GM19438 (cell line): ENCODE measurements at regions not wholly inside any gene's neighbourhood (a gene's known extent, or its start where the extent isn't known, plus 50 kb on each side); places are given as distances from the start of the nearest gene placed in this dataset.
"Not testable (repeated sequence)": the region's sequence is repeated elsewhere in the genome, so short reads cannot be mapped to it uniquely, and the experiment has no call there.

Experiments used
- ATAC-seq: cut with Tn5 transposase; IDR thresholded peaks from one replicate; pipeline ENCODE4 v1.9.1; 2021; ENCODE audit warnings: low read depth; ENCODE audit not compliant: unreplicated experiment

DNA sequence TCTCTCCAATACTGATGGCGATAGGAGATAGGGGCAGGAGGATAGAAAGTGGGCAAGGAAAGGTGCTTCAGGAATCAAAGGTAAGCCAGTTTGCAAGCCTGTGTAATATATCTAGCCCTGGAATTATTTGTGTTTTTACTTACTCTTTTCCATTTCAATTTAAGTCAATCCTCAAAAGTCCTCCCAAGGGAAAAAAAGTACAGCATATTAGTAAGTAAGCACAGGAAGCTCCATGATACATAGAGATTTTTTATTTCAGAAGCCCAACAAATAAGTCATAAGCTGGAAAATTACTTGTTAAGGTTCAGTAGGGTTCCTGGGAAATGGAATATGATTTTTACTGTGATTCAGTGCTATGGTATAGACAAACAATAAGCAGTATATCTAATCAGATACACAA is 337.7 kb upstream of the DUSP10 start:
- ATAC-seq: no peak

DNA sequence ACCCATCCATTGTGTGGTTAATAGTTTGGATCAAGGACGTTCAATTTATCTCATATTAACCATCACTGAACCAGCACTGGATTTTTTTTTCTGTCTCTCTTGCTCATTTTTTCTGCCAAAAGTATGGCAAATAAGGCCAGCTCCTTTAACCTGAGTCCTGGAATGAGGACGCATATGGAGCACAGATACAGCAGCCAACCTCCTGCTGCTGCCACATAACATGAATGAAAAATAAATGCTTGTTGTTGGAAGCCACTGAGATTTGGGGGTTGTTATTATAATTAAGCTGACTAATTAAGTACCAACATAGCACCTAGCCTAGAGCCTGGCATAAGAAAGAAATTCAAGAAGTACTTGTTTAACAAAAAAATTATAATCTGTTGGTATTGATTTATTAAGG is 335.3 kb upstream of the DUSP10 start:
- ATAC-seq: no peak

DNA sequence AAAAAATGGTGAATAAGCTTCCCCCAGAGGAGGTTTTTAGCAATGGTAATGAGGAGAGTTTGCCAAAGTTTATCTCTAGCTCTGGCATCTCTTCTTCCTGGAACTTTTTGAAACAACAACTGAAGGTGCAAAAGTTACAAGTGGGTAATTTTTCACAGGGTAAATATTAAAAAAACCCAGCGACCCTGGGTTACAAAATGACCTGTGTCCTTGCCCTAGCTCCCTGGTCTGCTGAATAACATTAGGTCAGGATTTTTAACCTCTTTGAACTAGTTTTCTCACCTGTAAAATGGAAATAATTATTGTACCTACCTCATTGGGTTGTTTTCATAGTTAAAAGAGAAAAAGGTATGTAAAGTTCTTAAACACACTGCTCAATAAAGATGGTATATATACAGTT is 332.4 kb upstream of the DUSP10 start:
- ATAC-seq: no peak

DNA sequence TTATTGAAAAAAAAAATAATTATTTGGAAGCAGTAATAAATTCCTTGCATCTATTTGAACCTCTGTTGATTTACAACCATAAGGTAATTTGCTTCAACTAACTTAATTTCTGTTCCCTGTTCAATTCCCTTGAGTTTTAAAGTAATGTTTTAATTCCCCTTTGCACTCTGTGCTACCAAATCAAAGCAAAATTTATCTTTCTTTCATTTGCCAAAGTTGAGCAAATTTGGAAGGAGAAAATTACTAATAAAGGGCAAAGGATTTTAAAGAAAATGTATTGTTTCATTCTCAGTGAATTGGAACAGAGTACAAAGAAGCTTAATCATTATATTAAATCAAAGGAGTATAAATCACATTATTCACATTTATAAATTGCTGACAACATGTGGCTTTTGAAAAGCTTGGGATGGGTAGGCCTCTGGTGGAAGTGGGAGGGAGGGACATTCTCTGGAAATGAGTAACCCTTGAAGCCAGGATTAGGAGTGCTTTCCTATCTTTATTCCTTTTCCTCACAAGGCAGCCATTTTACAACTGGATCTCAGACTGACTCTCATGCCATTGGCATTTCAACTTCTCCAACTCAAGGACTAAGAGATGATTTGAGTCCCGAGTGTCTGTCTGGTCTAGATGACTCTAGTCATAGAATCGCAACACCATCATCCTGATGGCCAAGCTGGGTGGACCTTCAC is 331.6 kb upstream of the DUSP10 start:
- no peak for ATAC-seq

DNA sequence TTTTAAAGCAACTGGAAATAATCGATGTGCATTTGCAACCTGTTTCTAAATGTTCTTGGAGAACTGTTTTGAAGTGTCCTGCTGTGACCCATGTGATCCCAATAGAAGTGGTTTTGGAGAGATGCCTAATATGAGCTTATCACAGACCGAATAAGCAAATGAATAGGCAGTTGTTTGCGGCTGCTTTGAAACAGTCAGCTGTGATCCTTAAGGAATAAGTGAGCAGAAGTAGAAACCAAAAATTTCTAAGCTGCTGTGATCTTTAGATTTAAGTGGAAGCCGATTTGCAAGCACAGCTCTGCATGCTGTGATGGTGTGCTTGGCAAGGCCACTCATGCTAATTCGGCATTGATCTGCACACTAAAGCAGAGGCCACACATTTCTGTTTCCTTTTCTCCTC is 329.5 kb upstream of the DUSP10 start:
- no peak for ATAC-seq

DNA sequence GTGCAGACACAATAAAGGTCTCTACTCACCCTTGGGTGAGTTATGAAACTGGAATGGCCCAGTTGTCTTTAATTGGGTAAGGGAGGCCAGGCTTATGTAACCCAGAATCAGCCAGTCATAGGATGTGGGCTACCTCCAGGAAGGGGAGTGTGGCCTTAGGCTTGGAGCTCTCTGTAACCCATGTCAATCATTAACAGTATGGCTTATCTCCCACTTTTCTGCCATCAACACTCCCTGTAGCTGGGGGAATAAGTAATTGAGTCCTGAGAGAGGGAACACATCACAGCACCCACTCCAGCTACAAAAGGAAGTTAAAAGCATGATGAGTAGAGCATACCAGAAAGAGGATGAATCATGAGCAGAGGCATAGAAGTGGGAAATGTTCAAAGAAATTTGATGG is 327.0 kb upstream of the DUSP10 start:
- no peak for ATAC-seq

DNA sequence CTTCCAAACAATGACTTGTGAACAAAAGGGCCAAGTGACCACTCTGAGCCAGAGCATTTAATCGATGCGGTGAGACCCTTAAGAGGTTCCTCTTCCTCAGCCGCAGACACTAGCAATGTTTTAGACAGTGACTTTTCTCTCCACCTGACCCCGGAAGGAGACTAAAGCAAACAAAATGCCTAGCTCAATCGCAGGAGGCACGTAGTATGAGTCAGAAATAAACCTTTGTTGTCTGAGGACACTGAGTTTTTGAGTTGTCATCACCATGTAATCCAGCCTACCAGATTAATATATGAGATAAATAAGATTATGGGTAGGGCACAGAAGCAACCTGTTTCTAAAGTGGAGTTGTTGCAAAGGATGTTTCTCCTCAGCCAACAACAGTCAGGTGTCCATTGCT is 326.2 kb upstream of the DUSP10 start:
- no peak for ATAC-seq

DNA sequence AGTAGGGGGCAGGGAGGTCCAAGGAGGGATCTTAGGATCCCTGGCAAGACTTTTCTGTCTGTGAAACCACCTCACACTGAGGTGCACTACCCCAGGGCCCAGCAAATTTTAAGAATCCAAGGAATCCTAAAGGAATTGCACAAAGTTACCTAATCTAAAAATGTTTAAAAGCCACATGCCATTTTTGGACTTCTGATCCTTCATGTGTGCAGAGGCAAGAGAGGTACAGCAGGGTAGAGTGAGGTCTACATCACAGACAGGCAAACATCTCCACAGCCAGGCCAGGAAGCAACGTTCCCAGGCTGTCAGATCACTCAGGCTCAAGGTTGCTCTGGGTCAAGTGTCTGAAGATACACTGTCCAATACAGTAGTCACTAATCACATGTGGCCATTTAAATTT is 324.6 kb upstream of the DUSP10 start:
- no peak for ATAC-seq

DNA sequence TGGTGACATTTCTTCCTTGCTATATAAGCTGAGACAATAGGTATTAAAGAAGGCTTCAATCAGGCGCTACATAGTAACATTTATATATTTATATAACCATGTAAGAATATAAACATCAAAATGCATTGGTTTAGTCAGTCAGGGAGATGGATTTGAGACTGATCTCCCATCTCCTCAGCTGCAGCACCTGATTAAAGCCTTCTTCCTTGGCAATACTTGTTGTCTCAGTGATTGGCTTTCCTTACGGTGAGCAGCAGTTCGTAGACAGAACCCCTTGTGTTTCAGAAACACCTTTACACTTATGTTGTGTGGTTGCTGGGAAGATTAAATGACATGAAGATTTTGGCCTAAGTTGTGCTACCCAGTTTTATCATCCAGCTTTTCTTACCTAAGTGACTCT is 323.3 kb upstream of the DUSP10 start:
- ATAC-seq: no peak

DNA sequence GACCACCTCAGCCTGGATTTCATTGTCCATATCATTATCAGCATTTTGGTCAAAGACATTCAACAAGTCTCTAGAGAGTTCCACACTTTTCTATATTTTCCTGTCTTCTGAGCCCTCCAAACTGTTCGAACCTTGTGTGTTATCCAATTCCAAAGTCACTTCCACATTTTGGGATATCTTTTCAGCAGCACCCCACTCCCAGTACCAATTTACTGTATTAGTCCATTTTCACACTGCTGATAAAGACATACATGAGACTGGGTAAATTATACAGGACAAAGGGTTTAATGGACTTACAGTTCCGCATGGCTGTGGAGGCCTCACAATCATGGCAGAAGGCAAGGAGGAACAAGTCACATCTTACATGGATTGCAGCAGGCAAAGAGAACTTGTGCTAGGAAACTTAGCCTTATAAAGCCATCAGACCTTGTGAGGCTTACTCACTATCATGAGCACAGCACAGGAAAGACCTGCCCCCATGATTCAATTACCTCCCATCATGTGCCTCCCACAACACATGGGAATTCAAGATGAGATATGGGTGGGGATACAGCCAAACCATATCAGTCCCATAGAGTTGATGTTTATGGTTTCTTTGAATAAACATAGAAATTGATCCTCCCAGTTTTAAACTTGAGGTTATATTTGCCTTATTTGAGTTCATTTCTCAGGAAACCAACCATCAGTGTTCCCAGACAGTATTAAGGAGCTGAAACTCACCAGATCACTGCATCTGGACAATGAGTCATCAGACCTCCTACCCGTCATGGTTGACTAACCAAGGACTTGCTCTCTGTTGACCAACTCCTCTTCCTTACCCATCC is 322.7 kb upstream of the DUSP10 start:
- ATAC-seq: no peak

DNA sequence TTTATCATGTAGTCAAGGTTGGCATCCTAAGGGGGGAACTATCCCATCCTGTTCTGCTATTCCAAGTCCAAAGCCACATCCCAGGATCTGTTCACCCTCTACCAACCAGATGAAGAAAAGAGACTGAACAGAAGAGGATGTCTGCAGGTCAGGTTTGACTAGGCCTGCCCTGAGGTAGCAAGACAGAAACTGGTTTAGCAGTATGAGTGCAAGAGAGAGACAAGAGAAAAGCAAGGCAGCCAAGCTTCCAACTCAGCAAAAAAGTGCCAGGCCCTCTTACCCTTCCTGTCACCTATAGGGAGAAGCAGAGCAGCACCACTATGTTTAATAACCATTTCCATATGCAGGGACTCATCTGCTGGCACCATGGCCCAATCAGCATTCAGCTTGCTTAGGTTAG is 320.8 kb upstream of the DUSP10 start:
- ATAC-seq: no peak

DNA sequence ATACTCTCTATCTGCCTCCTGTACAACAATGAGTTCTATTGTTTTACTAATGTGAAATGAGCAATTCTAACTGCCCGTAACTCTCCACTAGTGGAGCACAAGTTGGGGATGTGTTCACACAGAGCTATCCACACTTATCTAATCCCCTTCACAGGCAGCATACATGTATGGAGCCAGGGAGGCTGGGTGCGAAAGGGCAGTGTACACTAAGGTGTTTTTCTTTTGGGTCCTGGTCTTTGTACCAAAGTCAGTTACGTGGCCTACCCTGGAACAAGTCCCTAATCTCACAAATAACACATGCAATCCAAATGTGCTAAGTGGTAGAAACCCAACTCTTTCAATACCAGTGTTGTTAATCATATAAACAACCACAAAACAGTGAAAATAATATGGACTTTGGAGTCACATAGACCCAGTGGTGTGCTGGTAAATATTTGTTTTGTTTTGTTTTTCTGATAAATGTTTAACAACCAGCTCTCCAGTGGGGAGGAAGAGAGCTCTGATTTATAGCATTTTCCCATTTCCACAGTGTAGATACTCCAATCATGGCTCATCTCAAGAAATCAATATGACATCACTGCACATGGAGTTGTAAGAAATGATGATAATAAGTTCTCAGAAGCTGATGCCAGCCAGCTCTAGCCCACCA is 319.9 kb upstream of the DUSP10 start:
- no peak for ATAC-seq

DNA sequence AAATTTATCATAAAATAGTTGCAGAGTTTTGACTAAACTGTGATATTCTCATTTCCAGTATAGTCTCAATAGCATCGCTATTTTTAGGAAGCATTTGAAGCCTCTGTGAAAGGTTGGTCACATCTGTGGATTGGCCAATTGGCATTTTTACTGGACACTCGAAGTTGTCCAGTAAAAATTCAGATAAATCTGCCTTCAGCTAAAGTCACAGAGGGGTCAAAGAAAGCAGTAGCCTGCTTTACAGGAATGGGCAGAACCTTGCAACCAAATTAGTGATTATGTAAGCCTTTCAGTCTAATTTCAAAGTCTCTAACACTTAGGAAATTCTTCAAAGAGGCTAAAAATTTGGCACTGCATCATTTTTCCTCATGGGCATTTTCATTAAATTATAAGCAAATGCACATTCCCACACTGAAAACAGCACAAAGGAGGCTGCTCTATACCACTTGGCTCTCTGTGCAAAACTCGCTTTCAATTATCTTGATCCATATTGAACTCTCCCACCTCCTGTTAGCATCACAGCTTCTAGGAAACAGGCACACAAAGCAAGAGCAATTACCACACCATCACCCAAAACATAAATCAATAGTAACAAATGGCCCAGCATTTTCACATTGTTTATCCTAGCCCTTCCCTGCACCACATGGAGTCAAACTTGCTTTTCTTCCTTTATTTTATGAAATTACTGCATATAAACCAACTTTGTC is 318.5 kb upstream of the DUSP10 start:
- ATAC-seq: no peak

DNA sequence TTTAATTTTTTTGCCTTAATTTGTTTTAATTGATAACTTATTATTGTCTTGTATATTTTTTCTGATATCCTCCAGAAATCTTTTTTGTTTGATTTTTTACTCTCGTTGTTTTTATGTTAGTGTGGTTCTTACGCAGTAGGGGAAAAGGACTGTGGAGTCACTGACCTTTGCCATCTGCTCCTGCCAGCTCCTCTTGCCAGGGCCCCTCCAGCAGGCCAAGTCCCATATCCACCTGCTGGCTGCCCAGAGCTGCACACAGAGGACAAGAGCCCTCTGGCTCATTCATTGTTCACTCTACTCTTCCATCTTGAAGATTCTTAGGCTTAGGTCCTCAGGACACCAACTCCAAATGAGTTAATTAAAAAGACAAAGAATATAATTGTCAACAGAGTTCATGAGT is 316.4 kb upstream of the DUSP10 start:
- ATAC-seq: no peak

DNA sequence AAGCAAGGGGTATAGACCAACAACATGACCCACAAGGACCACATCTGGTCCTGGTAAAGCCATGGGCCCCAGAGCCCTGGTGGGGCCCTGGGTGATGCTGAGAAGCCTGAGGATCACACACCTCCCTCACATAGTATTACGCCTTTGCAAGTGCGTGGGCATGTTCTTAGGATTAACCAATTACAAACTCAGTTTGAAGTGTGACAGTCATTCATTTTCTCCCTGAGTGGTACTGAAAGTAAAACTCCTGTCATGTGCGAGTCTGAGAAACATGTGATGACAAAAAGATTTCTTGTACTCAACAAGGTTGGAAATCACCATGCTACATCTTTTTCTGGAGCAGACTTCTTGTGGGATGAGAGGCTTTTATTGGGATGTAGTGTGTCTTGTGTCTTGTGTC is 315.3 kb upstream of the DUSP10 start:
- ATAC-seq: no peak

DNA sequence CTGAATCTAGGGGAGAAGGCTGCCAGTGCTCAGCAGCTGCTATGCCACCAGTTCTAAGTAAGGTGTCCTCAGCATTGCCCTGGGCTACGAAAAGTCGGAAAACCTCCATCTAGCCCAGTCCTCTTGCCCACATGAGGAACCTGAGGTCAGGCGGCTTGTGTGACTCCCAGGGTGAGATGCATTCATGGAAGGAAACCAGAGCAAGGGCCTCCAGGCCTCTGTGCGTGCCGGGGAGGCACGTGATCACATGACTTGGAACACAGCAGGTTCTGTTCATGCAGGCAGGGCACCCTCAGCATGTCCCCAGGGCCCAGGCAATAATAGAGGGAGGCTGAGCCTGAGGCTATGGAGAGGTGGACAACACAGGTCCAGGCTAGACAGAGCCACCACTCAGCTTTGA is 312.5 kb upstream of the DUSP10 start:
- ATAC-seq: no peak

DNA sequence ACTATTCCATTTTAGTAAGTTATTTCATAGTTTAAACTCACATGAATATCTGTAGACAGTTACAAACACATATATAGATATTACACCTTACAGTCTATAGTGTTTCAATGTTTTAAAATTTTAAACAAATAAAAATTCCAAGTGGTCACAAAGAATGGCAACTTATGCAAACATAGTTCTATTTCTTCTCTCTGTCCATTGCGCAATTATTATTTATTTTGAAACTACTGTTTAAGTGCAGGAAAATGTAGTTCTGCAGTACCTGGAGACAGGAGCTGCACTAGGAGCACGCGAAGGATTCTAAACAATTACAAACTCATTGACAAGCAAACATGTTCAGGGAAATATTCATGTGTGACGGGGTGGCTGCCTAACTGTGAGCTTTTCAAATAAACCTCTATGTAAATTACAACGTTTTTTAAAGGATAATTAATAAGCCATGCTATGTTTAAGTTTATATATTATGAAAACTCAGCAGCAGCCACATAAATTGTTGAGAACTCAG is 312.0 kb upstream of the DUSP10 start:
- ATAC-seq: no peak

DNA sequence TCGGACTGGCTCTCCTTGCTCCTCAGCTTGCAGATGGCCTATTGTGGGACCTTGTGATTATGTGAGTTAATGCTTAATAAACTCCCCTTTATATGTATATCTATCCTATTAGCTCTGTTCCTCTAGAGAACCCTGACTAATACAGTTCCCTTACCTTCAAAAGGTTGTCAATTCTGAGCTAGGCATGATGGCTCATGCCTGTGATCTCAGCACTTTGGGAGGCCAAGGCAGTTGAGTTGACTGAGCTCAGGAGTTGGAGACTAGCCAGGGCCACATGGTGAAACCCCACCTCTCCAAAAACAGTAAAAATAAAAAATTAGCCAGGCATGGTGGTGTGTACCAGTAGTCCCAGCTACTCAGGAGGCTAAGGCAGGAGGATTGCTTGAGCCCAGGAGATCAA is 309.4 kb upstream of the DUSP10 start:
- not testable (repeated sequence) for ATAC-seq

DNA sequence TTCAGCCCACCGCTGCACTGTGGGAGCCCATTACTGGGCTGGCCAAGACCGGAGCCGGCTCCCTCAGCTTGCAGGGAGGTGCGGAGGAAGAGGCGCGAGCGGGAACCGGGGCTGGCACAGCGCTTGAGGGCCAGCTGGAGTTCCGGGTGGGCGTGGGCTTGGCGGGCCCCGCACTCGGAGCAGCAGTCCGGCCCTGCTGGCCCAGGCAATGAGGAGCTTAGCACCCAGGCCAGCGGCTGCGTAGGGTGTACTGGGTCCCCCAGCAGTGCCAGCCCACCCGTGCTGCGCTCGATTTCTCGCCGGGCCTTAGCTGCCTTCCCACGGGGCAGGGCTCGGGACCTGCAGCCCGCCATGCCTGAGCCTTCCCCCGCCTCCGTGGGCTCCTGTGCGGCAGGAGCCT is 307.8 kb upstream of the DUSP10 start:
- not testable (repeated sequence) for ATAC-seq

DNA sequence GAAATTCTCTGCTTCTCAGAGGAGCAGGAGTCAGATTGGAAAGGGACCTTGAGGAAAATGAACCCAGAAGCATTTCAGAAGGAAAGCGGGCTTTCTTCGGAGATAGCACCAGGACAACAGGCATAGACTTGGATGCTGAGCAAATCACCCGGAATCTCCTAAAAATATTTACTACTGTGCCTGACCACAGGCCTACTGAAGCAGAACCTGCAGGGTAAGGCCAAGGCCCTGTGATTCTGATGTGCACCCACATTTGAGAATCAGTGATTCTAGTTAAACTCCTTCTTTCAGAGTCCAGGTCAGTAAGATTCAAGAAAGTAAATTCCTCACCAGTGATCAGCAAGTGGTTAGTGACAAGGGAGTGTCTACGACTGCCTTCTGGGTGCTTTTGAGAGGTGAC is 307.3 kb upstream of the DUSP10 start:
- peak; percentile 19 for ATAC-seq

DNA sequence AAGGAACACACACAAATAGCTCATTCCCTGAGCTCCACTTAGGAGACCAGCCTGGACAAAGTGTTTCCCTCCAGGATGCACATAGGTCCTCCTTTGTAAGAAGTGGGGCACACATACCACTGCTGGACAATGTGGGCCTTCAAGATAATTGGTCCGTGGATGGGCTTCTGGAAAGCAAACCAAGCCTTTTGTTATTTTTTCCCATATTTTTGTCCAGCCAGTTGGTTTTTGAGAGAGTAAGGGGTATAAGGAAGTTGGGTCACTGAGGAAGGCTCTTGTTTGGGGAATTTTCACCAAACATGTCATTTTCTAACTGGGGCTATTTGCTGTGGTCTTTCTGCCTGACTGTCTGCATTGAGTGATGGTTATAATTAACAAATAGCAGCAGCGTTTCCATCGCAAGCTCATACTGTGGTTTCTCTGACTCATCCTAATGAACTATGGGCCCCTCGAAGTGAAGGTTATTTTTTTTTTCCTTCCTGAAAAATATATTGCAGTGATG is 306.3 kb upstream of the DUSP10 start:
- peak; percentile 73 for ATAC-seq
